ENCODE measurements at regions not wholly inside any gene's neighbourhood (a gene's known extent, or its start where the extent isn't known, plus 50 kb on each side); places are given as distances from the start of the nearest gene placed in this dataset.

- TF ChIP-seq, protein P1, sequence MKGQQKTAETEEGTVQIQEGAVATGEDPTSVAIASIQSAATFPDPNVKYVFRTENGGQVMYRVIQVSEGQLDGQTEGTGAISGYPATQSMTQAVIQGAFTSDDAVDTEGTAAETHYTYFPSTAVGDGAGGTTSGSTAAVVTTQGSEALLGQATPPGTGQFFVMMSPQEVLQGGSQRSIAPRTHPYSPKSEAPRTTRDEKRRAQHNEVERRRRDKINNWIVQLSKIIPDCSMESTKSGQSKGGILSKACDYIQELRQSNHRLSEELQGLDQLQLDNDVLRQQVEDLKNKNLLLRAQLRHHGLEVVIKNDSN (IDR thresholded peaks at IDR 0.05; ENCODE audit: borderline replicate concordance, low read depth): no peak
- TF ChIP-seq EP300 (IDR thresholded peaks at IDR 0.05; ENCODE audit: borderline replicate concordance in 1 of 2, low read depth in 1 of 2, low read length in 1 of 2) (peak in 1 of 2 experiments; percentile 78; a peak in 2 of 4 replicates), RFX5 (IDR thresholded peaks at IDR 0.05; ENCODE audit: low read length) (no peak), ELF1 (IDR thresholded peaks at IDR 0.05) (no peak), MXI1 (IDR thresholded peaks at IDR 0.05; ENCODE audit: low read depth, low read length) (no peak), NRF1 (IDR thresholded peaks at IDR 0.05; ENCODE audit: low read depth, low read length) (no peak), RXRA (IDR thresholded peaks at IDR 0.05; ENCODE audit: borderline replicate concordance, low read depth) (peak; percentile 52; the same call in 1 of the 2 replicates), RAD21 (IDR thresholded peaks at IDR 0.05; ENCODE audit: low read length) (no peak), FOXJ3 (CRISPR knock-in tag; IDR thresholded peaks at IDR 0.05) (no peak)
- TF ChIP-seq, protein P2, sequence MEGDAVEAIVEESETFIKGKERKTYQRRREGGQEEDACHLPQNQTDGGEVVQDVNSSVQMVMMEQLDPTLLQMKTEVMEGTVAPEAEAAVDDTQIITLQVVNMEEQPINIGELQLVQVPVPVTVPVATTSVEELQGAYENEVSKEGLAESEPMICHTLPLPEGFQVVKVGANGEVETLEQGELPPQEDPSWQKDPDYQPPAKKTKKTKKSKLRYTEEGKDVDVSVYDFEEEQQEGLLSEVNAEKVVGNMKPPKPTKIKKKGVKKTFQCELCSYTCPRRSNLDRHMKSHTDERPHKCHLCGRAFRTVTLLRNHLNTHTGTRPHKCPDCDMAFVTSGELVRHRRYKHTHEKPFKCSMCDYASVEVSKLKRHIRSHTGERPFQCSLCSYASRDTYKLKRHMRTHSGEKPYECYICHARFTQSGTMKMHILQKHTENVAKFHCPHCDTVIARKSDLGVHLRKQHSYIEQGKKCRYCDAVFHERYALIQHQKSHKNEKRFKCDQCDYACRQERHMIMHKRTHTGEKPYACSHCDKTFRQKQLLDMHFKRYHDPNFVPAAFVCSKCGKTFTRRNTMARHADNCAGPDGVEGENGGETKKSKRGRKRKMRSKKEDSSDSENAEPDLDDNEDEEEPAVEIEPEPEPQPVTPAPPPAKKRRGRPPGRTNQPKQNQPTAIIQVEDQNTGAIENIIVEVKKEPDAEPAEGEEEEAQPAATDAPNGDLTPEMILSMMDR (IDR thresholded peaks at IDR 0.05): no peak
These were observed 187.9 kb downstream of the ETS1 start (continued) for GRCh38 chr11:128399251-128400121.

- no peak for DNase-seq
- peak overlapping the region; percentile 23; the same call in 1 of the 2 replicates for H3K9ac ChIP-seq
- POLR2A ChIA-PET: no interaction called here
- CTCF ChIA-PET: interaction anchor here (1.0 to 2.5 kb wide), 4 partner anchors 57 to 232 kb away, joined by 3 to 13 read pairs (median 4); no protein-coding TSS in a partner anchor
- no peaks in the 10 kb centered on the region for H3K79me2 ChIP-seq (ENCODE audit: insufficient read depth)
- no peaks in the 10 kb centered on the region for H3K27me3 ChIP-seq (ENCODE audit: insufficient read depth)
- H3K4me1 ChIP-seq (ENCODE audit: control insufficient read depth in 1 of 2, insufficient read depth in 2 of 2, low read depth in 1 of 2, low read length in 1 of 2): peaks cover 13 to 43% of the 10 kb centered on the region in 2 experiments
- H2AFZ ChIP-seq (ENCODE audit: low read depth): peak overlapping the region; percentile 57; the same call in 1 of the 2 replicates
- no peak overlapping the region for H3K4me3 ChIP-seq (ENCODE audit: low read depth in 2 of 2, low read length in 1 of 2)
- TF ChIP-seq EP300 (IDR thresholded peaks at IDR 0.05; ENCODE audit: borderline replicate concordance in 1 of 2, low read depth in 1 of 2, low read length in 1 of 2) (no peak), JUND (IDR thresholded peaks at IDR 0.05) (no peak)
- TF ChIP-seq, protein P3, sequence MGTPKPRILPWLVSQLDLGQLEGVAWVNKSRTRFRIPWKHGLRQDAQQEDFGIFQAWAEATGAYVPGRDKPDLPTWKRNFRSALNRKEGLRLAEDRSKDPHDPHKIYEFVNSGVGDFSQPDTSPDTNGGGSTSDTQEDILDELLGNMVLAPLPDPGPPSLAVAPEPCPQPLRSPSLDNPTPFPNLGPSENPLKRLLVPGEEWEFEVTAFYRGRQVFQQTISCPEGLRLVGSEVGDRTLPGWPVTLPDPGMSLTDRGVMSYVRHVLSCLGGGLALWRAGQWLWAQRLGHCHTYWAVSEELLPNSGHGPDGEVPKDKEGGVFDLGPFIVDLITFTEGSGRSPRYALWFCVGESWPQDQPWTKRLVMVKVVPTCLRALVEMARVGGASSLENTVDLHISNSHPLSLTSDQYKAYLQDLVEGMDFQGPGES (IDR thresholded peaks at IDR 0.05; ENCODE audit: low read depth, low read length): no peak
- no peaks in the 10 kb centered on the region for H3K36me3 ChIP-seq (replicated peaks in 1 of 2; ENCODE audit: control insufficient read depth in 1 of 2, insufficient read depth in 2 of 2, low read length in 1 of 2)
- WGBS (ENCODE audit: low lambda C conversion rate): 73% methylated on average over 2 of the region's 2 CpGs
- H3K9me2 ChIP-seq: no peaks in the 10 kb centered on the region
- H3F3A ChIP-seq (replicated peaks; ENCODE audit: insufficient read depth): peaks cover 30% of the 10 kb centered on the region
- H3K9me3 ChIP-seq: no peaks in the 10 kb centered on the region
- H4K20me1 ChIP-seq (ENCODE audit: insufficient read depth): no peaks in the 10 kb centered on the region
- H3K27ac ChIP-seq (ENCODE audit: low read depth in 2 of 2, low read length in 1 of 2): peak overlapping the region; percentile 93 to 94
- no peak overlapping the region for H3K4me2 ChIP-seq
These were observed 188.7 kb downstream of the ETS1 start for GRCh38 chr11:128398517-128399250.

All from SK-N-SH (cell line).